ENCODE measurements at regions not wholly inside any gene's neighbourhood (a gene's known extent, or its start where the extent isn't known, plus 50 kb on each side); places are given as distances from the start of the nearest gene placed in this dataset.
A peak's percentile ranks its signal among the peaks of the same experiment; 100 is the strongest.

GRCh38 chr20:57070296-57070695, 196.1 kb downstream of the BMP7 start:
- DNase-seq (ENCODE audit: insufficient read length, low spot score) (no peak), FAIRE-seq (no peak)

- peak; percentile 63 for DNase-seq (ENCODE audit: insufficient read length, low spot score)
- FAIRE-seq, result peak; percentile 91
Measured at GRCh38 chr20:57071283-57071731, 195.1 kb downstream of the BMP7 start.

DNA sequence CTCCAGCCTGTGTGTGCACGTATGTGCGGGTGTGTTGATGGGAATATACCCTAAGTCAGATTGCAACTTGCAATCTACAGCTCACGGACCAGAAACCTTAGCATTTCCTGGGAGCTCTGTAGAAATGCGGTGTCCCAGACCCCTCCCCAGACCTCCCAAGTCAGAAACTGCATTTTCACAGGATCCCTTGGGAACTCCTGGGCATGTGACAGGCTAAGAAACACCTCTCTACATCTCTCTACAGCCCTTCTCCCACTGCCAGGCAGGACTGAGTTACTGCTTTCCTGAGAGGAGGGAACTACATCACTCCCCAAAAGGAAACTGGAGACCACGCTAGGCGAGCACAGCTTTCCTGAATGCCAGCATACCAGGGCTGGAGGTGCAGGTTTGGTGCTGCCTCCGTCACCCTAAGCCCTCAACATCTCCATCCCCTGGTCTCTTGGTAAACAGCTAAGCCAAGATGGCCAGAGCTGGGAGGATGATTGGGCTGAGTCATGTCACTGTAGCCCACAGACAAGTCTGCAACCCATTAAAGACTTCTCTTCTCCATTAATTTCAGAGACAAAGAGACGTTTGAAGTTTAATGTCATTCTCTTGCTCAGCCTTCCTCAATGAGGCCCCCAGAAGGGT, 194.4 kb downstream of the BMP7 start:
- FAIRE-seq (no peak), DNase-seq (ENCODE audit: insufficient read length, low spot score) (no peak)

- FAIRE-seq, result no peak
- DNase-seq (ENCODE audit: insufficient read length, low spot score), result no peak
Measured at GRCh38 chr20:57073402-57073801, 193.0 kb downstream of the BMP7 start.

DNA sequence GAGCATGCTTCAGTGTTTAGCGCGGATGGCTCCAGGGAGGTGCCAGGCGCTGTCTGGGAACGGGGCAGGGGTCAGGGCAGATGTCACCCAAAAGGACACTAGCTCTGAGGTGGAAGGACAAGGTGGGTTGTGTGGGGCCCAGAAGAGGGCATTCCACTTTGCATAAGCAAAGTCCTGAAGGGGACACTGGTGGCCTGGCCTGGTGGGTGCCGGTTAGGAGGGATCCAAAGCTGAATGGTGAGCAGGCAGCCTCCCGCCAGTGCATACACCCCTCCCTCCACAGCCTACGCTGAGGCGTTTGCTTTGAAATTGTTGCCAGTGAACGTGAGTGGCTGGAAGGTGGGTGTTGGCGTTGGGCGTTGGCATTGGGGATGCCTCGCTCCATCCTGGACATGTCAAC, 192.1 kb downstream of the BMP7 start:
- DNase-seq (ENCODE audit: insufficient read length, low spot score) (no peak), FAIRE-seq (peak; percentile 36)

DNA sequence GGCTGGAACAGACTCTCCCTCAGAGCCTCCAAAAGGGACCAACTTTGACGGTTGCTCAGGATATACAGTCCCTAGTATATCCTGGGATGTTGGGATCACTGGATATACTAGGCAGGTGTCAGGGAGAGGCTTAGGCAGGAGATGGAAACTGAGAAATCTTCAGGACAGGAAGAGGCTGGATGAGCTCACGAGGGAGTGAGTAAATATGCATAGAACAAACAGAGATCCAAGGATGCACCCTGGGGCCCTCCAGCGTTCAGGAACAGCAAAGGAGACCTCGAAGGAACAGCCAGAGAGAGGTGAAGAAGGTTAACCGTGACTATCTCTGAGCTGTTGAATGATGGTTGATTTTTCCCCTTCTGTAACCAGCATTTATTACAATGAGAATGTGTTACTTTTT, 191.3 kb downstream of the BMP7 start:
- no peak for DNase-seq (ENCODE audit: insufficient read length, low spot score)
- FAIRE-seq, result no peak

- FAIRE-seq, result peak; percentile 23
- no peak for DNase-seq (ENCODE audit: insufficient read length, low spot score)
Measured at GRCh38 chr20:57075603-57076002, 190.8 kb downstream of the BMP7 start.

GRCh38 chr20:57076152-57076652, 190.2 kb downstream of the BMP7 start:
- DNase-seq (ENCODE audit: insufficient read length, low spot score), result peak; percentile 88
- FAIRE-seq, result peak; percentile 99

GRCh38 chr20:57076951-57077350, 189.5 kb downstream of the BMP7 start:
- FAIRE-seq, result no peak
- DNase-seq (ENCODE audit: insufficient read length, low spot score), result no peak

- FAIRE-seq, result no peak
- no peak for DNase-seq (ENCODE audit: insufficient read length, low spot score)
Measured at GRCh38 chr20:57078116-57078515, 188.3 kb downstream of the BMP7 start.

DNA sequence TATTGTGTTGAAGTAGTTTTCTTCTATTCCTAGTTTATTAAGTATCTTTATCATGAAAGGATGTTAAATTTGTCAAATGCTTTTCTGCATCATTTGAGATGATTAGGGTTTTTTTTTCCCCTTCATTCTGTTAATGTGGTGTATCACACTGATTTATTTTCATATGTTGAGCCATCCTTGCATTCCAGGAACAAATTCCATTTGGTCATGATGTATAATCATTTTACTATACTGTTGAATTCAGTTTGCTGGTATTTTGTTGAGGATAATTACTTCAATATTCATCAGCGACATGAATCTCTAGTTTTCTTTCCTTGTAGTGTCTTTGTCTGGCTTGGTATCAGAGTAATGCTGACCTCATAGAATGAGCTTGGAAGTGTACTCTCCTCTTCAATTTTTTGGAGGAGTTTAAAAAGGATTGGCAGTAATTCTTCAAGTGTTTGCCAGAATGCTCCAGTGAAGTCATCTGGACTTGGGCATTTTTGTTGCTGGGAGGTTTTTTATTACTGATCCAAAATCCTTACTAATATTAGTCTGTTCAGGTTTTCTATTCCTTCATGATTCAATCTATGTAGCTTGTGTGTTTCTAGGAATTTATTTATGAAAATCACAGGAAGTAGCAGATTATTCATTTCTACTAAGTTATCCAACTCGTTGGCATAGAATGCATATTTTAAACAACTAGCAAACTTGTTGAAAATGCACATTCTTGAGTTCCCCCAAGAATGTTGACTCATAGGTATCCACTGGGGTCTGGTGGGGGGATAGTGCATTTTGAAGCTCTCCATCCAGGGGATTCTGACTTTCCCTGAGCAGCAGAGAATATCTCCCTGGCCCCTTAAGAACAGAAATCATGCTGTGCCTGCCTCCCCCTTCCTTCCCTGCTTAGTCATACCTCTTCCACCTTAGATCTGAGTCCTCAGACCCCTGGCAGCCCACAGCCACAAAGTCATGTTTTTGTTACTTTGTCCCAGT, 187.1 kb downstream of the BMP7 start:
- peak; percentile 88 for FAIRE-seq
- no peak for DNase-seq (ENCODE audit: insufficient read length, low spot score)

- peak; percentile 66 for DNase-seq (ENCODE audit: insufficient read length, low spot score)
- FAIRE-seq, result peak; percentile 99
Measured at GRCh38 chr20:57080796-57081195, 185.6 kb downstream of the BMP7 start.

DNA sequence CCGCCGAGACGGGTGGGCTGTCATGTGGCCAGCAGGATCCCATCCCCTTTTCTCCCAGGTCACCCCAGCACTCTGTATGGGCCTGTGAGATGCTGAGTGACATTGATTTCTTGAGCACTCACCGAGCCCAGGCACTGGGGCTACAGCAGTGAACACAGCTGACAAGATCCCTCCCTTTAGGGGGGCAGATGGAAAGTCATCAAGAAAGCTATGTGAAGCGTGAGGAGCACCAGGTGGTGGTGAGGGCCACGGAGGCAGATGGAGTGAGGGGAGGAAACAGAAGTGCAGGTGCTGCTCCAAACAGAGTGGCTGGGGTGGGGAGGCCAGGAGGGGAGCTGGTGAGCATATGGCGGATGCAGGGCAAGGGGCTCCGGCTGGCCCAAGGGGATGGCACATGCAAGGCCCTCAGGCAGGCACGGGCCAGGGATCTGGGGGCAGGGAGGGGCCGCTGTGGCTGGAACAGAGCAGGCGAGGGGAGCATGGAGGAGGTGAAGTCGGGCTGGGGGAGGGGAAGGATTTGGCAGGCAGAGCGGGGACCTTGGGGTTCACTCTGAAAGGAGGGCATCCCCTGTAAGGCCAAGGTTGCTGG, 184.0 kb downstream of the BMP7 start:
- DNase-seq (ENCODE audit: insufficient read length, low spot score), result no peak
- FAIRE-seq, result peak; percentile 75

- DNase-seq (ENCODE audit: insufficient read length, low spot score), result no peak
- peak; percentile 100 for FAIRE-seq
Measured at GRCh38 chr20:57083072-57083471, 183.4 kb downstream of the BMP7 start.

DNA sequence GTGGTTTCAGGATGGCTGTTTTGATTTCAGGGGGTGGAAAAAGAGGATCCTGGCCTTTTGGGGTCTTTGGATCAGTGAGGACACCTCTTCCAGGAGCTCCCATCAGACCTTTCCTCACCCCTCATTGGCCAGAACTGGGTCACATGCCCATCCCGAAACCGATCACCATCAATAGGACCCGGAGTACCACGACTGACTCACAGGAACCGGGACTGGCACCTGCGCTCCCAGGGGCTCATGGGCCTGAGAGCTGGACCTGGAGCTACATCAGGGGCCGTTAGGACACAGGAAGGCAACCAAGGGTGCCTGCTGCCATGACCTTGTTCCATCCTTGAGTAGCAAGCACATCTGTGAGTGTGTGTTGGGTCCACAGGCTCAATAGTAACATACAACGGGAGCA, 180.4 kb downstream of the BMP7 start:
- FAIRE-seq, result peak; percentile 96
- no peak for DNase-seq (ENCODE audit: insufficient read length, low spot score)

- DNase-seq (ENCODE audit: insufficient read length, low spot score) (no peak), FAIRE-seq (no peak)
Measured at GRCh38 chr20:57087102-57087501, 179.3 kb downstream of the BMP7 start.

- FAIRE-seq (peak; percentile 60), DNase-seq (ENCODE audit: insufficient read length, low spot score) (no peak)
Measured at GRCh38 chr20:57087705-57088104, 178.7 kb downstream of the BMP7 start.

GRCh38 chr20:57088436-57088835, 178.0 kb downstream of the BMP7 start:
- no peak for DNase-seq (ENCODE audit: insufficient read length, low spot score)
- no peak for FAIRE-seq

- FAIRE-seq, result no peak
- DNase-seq (ENCODE audit: insufficient read length, low spot score), result peak; percentile 96
Measured at GRCh38 chr20:57089699-57090144, 176.7 kb downstream of the BMP7 start.

DNA sequence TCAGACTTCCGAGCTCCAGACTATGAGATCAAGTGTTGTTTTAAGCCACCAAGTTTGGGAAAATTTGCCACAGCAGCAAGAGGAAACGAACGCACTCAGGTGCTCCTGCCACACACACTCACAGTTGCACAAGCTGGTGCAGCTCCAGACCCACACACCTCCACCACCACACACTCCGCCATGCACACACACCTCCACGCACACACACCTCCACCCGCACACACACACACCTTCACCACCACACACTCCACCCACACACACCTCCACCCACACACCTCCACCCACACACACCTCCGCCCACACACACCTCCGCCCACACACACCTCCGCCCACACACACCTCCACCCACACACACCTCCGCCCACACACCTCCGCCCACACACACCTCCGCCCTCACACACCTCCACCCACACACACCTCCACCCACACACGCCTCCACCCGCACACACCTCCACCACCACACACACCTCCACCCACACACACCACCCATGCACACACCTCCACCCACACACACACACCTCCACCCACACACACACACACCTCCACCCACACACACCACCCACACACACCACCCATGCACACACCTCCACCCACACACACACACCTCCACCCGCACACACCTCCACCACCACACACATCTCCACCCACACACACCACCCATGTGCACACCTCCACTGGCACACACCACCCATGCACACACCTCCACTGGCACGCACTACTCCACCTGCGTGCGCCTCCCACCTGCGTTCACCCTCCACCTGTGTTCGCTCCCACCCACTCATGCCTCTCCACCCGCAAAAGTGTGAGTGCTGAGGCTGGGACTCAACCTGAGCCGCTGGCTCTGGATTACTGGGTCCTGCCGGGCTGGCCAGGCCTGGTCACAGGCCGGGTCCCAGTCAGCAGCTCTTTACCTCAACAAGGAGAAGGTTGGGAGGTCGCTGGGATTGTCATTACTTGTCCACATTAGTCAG, 175.6 kb downstream of the BMP7 start:
- no peak for DNase-seq (ENCODE audit: insufficient read length, low spot score)

More for the DNA sequence above, 175.6 kb downstream of the BMP7 start:
- peak; percentile 100 for FAIRE-seq

All from HTR-8/SVneo (cell line).